Uterus (tissue), 2 donors: ENCODE measurements at regions not wholly inside any gene's neighbourhood (a gene's known extent, or its start where the extent isn't known, plus 50 kb on each side); places are given as distances from the start of the nearest gene placed in this dataset.

Experiments
- POLR2A ChIP-seq, 2 donors: fragments of 450-650 bp; IDR thresholded peaks; one replicate each; pipeline ENCODE4 v1.6.1; 2016; ENCODE audit warnings: antibody characterized with exemption in 2 of 2, mild to moderate bottlenecking in 1 of 2, moderate library complexity in 1 of 2
- TF ChIP-seq, protein P1 (sequence below), 4 experiments: fragments of 200-600 bp in 2 of 4; fragments of 450-650 bp in 2 of 4; sonication (generic) in 2 of 4; IDR thresholded peaks; one replicate each; pipeline ENCODE4 v1.5.1; 2016 to 2019; ENCODE audit warnings: antibody characterized with exemption in 4 of 4, mild to moderate bottlenecking in 2 of 4, moderate library complexity in 1 of 4

- TF ChIP-seq POLR2A (IDR thresholded peaks at IDR 0.05), result no peak
- TF ChIP-seq, protein P1, sequence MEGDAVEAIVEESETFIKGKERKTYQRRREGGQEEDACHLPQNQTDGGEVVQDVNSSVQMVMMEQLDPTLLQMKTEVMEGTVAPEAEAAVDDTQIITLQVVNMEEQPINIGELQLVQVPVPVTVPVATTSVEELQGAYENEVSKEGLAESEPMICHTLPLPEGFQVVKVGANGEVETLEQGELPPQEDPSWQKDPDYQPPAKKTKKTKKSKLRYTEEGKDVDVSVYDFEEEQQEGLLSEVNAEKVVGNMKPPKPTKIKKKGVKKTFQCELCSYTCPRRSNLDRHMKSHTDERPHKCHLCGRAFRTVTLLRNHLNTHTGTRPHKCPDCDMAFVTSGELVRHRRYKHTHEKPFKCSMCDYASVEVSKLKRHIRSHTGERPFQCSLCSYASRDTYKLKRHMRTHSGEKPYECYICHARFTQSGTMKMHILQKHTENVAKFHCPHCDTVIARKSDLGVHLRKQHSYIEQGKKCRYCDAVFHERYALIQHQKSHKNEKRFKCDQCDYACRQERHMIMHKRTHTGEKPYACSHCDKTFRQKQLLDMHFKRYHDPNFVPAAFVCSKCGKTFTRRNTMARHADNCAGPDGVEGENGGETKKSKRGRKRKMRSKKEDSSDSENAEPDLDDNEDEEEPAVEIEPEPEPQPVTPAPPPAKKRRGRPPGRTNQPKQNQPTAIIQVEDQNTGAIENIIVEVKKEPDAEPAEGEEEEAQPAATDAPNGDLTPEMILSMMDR (IDR thresholded peaks at IDR 0.05), result no peak
Measured at GRCh38 chr16:75947626-75948239, 221.4 kb upstream of the CPHXL start.
